ENCODE measurements at regions not wholly inside any gene's neighbourhood (a gene's known extent, or its start where the extent isn't known, plus 50 kb on each side); places are given as distances from the start of the nearest gene placed in this dataset.

DNA sequence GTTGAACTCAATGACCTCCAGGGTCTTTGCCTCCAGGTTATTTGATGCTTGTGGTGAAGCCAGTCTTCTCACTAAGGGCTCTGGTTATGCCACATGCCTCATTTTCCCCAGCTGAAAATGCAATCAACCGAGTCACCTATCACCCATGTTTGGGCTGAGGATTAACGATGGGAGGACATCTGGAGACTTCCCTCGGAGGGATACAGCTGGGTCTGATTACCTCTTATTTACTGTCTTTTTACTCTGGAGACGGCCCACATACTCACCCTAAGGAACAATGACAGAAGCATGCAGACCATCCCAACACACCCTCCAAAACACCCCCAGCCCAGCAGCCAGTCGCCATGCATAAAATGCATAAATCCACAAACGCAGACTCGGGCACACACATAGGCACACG is 187.4 kb downstream of the OPA1 start:
- no peak for DNase-seq (ENCODE audit: low read depth)

DNA sequence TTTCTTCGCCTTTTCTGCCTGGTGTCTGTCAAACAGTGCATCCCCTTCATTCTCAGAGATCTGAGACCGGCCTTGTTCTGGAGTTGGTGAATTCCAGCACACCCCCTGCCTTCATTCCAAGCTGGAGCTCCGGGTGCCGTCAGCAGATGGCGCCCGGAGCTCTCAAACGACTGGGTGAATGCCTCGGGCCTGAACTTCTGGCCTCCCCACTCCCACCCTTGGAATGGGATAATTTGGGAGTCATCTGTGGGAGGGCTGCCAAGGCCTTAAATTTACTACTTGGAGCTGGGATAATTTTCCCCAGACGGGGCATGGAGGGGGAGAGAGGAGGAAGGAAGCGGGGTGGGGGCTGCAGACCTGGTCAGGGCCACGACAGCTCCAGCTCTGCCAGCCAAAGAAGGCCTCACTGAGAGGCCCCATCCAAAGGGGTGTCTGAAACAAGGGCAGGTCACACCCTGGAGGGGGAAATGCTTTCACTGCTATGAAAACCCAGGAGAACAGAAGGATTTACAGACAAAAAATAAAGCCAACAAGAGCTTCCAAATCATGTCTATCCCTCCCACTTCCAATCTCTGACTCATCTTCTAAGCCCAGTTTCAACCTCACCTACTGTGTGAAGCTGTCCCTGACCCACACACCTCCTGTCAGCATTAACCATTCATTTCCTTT is 187.9 kb downstream of the OPA1 start:
- peak; percentile 48 for DNase-seq (ENCODE audit: low read depth)

DNA sequence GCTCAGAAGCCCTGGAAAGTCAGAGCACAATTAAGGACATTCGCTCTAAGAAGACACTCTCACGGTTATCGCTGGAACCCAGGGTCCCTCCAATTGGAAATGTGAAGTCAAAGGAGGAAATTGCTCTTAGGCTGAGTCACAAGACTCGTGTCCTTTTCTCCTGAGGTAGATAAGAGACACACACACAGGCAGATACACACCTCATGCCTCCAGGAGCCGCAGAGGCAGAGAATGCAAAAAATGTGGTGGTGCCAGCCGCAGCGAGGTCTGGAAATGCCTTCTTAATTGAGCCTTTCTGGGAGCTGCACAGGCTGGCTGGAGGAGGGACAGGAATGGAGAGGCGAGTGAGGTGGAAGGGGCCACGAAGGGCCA is 189.3 kb downstream of the OPA1 start:
- no peak for DNase-seq (ENCODE audit: low read depth)

DNA sequence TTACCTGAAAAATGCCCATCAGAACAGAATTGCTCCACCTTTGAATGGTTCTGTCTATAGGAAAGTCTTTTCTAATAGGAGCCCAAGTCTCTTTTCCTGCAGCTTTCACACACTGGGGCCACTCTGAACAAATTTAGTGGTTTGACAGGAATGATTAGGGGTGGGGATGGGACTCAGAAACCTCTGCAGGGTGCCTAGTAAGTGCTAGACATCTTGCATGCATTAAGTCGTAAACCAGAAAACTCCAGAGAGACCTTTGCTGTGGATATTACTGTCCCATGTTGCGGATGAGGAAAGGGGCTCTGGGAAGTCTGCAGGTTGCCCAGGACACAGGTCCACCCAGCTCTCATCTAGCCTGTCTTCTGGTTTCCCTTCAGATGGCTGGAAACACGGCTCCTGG is 189.7 kb downstream of the OPA1 start:
- no peak for DNase-seq (ENCODE audit: low read depth)

DNA sequence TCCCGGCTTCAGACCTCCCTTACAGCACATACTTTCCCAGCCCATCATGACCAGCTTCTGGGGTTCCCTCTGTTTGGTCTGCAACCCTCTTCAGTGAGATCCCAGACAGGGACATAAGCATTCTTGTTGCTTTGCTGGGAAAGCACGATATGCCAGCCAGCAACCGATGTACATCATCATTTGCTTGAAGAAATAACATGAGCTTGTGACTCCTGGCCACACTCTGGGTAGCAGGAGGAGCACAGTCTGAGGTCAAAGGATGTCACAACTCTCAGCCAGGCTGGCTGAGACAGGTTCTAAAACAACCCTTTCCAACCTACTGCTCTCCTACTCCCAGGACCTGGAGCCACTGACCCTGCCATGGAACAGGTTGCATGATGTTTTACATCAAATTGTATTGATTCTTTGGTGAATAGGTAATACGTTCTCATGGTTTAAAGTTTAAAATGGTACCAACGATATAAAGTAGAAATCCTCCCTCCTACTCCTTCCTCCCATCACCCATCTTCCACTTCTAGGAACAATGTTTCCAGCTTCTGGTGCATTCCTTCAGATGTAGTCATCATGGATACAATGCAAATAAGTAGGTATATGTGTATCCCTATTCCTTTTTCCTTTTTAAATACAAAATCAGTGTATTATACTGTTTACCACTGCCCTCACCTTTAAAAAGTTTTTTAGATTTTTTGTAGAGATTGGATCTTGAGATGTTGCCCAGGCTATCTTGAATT is 190.3 kb downstream of the OPA1 start:
- DNase-seq (ENCODE audit: low read depth) = no peak

DNA sequence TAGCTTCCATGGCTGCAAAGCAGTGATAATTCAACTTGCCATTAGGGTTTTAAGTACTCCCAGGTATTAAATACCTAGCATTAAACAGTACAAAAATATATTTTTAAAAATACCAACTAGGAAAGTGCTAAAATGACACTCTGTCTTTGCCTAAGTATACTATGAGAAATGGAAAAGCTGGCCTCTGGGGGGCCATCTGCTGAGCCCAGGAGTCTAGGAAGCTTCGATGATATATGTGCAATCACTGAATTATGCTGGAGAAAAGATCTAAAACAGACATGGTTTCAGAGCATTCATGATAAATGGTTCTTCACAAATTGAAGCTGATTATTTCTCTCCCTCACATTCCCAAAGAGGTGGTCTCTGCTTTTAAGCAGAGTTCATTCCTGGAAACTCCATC is 191.8 kb downstream of the OPA1 start:
- no peak for DNase-seq (ENCODE audit: low read depth)

DNA sequence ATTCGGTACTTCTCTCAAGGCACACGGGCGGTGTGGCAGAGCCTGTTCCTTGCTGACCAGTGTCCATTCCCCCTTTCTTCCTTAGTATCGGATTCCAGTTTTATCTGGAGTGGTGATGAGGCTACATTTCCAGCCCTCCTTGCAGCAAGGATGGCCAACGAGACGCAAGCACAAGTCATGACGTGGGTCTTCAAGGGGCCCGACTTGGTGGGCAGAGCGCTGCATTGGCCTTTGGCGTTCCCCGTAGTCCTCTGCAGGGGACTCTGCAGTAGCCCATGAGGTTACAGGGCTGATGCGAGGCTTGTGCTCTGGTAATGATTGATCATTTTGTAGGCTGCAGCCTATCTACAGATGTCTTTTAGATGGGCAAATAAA is 194.5 kb downstream of the OPA1 start:
- no peak for DNase-seq (ENCODE audit: low read depth)

DNA sequence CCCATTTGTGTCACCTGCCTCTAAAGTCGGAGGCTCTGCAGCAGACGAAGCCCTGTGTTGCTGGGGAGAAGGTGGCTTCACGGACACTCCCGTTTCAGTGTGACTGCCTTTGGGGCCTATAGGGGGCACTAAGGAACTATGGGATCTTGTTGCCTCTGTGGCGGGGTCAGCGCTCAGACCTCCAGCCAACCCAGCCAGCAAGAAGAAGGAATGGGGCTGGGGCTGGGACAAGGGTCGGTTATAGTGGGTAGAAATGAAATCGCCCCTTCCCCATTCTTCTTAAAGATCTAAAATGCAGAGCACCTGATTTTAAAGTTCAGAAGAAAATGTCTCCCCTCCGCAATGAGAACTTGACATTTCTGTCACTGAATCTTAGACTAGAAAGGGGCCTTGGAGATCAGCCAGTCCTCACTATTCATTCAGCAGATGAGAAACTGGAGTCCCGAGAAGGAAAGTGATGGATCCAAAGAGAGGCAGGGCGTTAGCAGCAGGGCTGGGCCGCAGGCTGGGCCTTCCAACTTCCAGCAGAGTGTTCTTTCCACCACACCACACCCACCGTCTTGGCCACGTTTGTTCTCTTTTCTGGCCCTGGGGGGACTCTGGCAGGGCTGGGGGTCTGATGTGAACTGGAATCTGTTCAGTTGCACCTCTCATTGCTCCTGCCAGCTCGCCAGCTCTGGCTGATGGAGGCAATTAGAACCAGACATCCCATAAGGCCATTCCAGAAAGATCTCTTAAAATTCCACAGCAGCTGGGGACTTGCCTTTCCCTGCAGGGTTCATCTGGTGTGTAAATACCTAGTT is 195.4 kb downstream of the OPA1 start:
- DNase-seq (ENCODE audit: low read depth) = peak; percentile 9

DNA sequence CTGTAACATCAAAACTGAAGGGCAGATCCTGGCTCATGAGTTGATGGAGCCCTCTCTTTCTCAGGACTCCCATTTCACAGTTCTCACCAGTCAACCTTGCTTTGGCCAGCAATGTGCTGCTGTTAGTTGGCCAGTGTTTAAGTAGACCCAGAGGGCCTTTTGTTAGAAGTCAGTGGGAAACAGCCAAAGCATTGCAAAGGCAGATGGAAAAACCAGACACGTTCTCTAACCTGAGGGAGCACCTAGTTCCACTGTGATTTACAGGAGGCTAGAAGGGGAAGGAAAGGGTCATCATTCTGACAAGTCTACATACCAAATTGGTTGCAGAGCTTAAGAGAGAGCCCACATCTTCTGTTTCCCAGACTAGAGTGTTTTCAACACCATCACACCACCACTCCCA is 196.4 kb downstream of the OPA1 start:
- no peak for DNase-seq (ENCODE audit: low read depth)

DNA sequence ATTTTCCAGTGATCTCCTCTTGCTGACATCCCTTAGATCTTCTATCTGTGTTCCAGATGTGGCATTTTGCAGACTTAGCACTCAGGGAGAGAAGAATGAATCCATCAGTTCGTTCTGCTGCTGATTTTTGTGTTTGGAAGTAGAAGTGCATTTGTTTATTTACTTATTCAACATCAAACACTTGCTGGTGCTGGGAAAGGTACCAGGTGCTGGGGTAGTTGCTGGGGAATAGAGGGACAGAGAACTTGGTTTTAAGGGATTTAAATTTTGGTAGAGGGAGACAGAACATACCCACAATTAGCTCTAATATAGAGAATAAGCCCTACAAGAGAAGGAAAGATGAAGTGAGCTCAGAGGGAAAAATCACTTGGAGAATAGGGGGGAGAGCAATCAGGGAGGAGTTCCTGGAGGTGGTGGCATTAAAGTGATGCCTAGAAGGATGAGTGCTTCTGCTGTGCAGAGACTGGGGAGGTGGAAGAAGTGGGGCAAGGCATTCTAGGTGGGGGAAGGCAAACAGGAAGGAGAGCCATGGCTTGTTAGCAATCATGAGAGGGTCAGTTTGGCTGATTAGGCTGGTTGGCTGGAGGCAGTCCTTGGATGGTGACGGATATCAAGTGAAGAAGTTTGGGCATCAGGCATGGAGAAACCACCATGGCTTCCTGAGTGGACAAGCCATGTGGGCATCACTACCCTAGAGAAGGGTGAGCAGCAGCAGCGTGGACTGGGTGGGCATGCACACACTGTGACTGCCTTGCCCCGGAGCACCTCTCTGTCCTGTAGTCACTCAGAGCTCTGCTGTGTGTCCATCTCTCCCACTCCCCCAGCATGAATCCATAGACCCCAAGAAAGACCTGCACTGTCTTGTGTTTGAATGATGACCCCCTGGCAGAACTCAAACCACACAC is 197.3 kb downstream of the OPA1 start:
- DNase-seq (ENCODE audit: low read depth) = no peak

DNA sequence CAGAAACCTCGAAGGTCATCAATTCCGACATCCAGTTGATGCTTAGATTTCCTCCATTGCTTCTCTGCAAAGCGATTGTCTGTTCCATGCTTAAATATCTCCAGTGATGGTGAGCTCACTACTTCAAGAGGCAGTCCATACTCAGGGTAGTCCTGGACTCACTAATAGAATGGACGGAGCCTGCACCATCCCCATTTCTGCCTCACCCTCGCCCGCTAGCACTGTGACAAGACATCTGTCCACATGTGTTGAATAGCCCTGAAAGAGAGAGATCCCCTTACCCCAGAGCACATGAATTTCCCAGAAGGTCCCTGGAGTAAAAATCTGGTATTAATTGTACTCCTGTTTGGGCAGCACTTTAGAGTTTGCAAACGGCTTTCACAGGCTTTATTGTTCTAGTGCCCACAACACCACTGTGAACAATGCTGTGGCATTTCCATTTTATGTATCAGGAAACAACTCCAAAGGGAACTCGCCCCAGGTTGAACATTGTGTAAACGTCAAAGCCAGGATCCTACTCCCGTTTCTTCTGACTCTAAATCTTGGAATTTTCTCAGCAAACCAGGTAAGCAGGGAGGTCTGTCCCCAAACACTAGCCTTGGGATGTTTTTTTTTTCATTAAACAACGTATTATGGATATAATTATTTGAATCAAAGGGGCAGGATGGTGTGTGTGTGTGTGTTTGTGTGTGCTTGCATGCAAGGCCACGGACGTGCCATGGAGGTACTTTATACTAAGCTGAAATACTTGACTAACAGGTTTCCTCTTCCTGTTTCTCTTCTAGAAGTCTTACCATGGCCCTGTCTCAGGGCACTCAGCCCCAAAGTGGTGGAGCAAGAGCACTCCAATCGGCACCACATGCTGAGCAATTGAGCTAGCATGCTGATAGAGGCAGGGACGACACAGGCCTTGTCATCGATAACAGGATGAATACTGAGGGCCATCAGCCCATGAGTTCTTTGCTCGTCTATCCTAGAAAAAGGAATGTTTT is 198.3 kb downstream of the OPA1 start:
- DNase-seq (ENCODE audit: low read depth) = no peak

DNA sequence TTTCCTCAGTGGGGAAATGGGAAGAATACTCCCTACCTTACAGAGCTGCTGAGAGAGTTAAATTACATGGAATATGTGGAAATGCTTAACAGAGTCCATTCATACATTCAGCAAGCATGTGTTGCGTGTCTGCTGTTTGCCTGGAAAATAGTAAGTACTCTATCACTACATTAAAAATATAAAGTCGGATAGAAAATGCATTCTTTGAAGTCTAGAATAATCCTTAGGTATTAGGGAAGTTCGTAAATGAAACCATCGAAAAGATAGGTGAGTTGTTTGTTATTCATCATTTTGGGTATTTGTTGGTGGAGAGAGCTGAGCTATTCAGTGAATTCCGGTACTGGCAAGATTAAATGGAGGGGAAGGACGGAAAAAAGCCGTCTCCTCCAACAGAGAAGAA is 200.1 kb downstream of the OPA1 start:
- no peak for DNase-seq (ENCODE audit: low read depth)

DNA sequence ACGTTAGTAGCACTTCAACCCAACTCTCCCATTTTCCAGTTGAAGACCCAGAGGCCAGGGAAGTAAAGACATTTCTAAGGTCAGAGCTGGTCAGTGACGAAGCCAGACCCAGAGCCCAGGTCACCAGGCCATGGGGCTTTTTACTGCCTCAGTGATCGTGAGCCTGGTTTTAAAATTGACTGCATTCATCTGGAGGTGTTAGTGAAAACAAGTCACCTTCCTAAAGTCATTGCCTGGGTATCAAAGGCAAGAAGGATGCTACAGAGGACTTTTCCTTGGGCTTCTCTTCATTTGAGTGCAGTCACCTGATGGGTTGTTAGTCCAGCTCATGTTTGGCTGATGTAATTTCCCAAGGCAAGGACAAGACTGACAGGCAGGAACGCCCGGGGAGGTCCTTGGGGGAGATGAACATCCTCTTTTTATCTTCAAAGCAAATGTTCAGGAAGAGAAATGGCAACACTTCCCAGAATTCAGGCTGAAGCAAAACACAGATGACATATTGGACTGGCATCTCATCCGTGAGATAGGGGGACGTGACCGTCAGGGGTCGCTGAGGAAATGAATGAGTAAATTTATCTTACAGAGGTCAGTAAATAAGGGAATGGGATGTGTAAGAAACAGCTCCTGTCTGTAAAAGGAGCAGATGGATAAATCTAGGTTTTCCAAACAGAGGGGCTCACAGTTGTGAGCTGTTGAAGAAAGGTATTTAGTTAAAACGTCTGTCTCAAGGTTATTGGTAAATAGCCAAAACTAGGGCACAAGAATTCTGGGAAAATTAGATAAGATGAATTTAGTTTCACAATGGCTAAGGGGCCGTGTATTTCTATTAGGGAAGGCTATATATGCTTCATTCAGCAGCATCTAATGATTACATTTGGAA is 201.2 kb downstream of the OPA1 start:
- no peak for DNase-seq (ENCODE audit: low read depth)

DNA sequence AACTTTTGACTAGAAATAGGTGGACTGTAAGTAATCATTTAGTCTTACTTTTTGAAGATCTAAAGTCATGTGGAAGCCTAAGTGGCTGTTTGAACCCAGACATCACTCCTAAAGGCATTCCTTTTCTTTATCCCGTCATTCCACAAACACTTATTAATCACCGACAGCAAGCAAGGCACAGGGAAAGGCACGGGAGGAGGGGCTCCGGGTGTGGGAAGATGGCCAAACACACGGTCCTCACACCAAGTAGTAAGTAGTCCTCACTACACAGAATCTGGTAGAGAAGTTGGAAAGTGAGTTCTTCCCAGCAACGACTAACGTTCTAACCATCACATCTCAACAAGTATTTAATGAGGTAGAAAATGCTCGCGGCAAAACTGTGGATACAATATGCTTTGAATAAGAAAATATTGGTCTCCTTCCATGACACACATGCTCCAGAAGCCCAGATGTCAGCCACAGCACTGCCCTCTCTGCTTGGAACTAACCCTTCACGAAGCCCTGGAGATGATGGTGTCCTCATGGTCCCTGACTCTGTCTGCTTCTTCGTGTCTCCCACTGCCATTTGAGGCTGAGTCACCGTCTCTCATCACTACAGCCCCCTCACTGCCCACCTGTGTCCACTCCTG is 202.2 kb downstream of the OPA1 start:
- no peak for DNase-seq (ENCODE audit: low read depth)

DNA sequence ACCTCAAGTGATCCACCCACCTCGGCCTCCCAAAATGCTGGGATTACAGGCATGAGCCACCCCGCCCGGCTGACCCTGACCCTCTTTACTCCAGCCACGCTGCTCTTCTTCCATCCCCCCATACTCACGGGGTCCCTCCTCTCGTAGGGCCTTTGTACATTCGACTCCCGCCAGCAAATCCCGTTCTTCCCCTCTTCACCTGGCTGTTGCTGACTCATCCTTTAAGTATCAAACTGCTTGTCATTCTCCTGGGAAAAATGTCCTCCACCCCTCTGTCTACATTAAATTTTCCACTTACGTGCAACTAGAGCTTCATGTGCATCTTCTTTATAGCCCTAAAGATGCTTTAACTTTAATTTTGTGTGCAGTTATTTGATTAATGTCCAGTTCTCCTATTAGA is 203.1 kb downstream of the OPA1 start:
- no peak for DNase-seq (ENCODE audit: low read depth)

DNA sequence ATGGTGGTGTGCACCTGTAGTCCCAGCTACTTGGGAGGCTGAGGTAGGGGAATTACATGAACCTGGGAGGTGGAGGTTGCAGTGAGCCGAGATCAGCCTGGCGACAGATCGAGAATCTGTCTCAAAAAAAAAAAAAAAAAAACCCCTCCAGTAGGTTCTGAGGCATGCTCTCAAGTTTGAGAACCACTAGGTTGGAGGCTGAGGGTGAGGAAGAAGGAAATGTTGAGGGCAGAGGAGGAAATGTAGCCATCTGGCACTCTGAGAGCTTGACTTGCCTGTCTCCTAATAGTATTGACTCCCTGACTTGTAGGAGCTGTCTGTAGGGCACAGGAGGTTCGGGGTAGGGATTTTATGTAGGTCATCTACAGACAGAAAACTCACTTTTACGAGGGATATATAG is 204.6 kb downstream of the OPA1 start:
- DNase-seq (ENCODE audit: low read depth) = no peak

DNA sequence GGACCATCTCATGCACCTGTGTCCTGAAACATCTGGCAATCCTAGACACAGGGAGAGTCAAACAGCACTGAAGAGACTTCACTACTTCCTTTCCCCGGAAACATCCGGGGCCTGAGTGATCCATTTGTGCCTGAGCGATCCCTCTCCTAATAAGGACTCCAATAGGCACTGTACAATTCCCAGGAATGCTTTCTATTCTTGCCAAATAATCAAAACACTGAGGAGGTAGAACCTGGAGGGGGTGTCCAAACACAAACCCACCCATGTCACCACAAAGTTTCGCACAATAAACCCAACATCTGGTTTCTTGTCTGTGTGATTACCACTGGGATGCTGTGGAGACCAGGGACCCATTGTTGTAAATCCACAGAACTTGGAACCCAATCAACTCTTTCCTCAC is 205.0 kb downstream of the OPA1 start:
- no peak for DNase-seq (ENCODE audit: low read depth)

DNA sequence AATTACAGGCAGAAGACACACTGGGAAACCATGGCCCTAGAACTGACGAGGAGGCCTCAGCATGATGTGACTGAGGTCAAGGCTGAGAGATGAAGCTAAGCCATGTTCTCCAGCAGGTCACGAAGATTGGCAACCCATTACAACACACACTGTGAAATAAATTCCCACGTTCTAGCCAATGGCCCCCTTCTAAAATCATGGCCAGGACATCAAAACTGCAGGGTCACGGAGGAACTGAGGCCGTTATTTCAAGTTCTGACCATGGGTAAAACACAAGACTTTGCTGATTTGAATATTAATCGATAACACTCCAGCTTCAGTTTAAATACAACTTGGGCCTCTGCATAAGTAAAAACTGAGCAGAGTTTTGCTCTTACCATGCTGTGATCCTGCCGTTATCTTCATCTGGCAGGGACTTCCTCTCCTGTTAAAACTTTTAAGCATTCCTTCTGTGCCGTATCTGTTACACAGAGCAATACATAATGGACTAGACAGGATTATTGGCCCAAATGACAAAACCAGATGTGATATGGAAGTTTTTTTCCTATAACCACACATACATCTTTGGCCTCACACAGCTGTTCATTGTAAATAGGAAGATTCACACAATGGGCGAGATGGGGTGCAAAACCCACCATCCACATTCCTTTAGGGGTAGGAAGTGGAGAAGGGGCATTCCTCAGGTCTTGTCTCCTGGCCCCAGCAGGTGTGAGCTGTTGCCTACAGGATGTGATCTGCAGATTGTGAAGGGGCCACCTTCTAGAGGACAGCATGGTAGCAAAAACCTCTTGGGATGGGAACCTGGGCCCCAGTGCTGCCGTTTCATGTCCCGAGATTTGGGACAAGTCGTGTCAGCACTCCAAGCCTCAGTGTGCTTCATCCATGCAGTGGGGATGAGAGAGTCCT is 207.4 kb downstream of the OPA1 start:
- no peak for DNase-seq (ENCODE audit: low read depth)

Data from LHCN-M2 (cell line).